HTR-8/SVneo (cell line): ENCODE measurements at regions not wholly inside any gene's neighbourhood (a gene's known extent, or its start where the extent isn't known, plus 50 kb on each side); places are given as distances from the start of the nearest gene placed in this dataset.

Experiments
- DNase-seq: peaks from one replicate; pipeline ENCODE4 v3.0.0; 2011; ENCODE audit warnings: low spot score, mixed read lengths; ENCODE audit not compliant: insufficient read length
- FAIRE-seq: peaks from 2 replicates; lab custom pipeline; 2011; peaks lifted over from hg19 to GRCh38; lab: Jason Lieb, UNC

GRCh38 chr11:111099028-111099713 is 146.4 kb upstream of the POU2AF2 start:
- FAIRE-seq (no peak), DNase-seq (no peak)

DNA sequence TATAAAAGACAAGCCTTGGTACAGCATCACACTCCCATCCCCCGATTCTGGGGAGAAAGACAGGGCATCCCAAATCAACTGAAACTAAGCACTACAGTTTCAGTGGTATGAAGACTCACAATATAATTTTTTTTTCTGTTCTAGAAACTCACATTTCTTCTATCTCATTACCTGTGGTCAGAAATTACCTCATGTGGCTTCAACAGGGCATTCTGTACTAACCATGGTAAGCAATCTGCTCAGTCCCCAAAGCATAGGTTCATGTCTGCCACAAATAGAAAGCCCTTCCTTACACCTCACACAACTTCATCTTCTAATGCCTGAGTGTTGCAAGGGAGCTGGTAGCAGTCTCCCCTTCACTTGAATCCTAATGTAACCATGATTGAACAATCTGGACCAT is 147.4 kb upstream of the POU2AF2 start:
- DNase-seq (no peak), FAIRE-seq (no peak)

- DNase-seq (peak; percentile 35), FAIRE-seq (no peak)
These were observed 148.3 kb upstream of the POU2AF2 start for GRCh38 chr11:111097191-111097590.

DNA sequence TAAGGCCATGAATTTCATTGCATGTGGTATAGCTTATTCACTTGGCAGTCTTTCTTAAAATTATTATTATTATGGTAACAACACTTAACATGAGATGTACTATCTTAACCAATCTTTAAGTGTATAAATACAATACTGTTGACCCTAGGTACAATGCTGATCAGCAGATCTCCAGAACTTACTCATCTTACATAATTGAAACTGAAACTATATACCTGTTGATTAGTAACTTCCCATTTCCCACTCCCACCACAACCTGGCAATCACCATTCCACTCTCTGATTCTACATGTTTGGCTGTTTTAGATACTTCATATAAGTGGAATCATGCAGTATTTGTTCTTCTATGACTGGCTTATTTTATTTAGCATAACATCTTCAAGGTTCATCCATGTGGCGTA is 150.2 kb upstream of the POU2AF2 start:
- no peak for DNase-seq
- FAIRE-seq = no peak

DNA sequence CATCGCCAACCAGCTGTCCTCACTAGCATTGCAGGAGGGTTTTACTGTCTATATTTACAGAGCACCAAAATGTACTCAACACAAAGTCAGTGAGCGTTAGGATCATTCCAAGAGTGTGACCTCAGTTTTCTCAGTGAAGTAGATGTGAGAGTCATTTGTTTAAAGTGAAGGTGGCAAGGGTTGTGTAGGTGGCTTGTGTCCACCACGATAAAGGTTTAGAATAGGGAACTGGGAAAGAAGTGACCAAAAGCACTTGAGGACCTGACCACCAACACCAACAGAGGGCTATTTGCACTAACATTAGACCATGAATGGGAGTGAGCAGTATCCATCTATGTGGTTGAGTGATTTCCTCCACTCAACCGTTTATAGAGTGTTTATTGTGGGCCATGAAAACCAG is 152.5 kb upstream of the POU2AF2 start:
- DNase-seq = no peak
- peak; percentile 51 for FAIRE-seq

- FAIRE-seq (no peak), DNase-seq (no peak)
These were observed 154.1 kb upstream of the POU2AF2 start for GRCh38 chr11:111091321-111091938.

GRCh38 chr11:111089759-111090158 is 155.8 kb upstream of the POU2AF2 start:
- DNase-seq = no peak
- no peak for FAIRE-seq

- no peak for FAIRE-seq
- no peak for DNase-seq
These were observed 156.6 kb upstream of the POU2AF2 start for GRCh38 chr11:111088847-111089355.

DNA sequence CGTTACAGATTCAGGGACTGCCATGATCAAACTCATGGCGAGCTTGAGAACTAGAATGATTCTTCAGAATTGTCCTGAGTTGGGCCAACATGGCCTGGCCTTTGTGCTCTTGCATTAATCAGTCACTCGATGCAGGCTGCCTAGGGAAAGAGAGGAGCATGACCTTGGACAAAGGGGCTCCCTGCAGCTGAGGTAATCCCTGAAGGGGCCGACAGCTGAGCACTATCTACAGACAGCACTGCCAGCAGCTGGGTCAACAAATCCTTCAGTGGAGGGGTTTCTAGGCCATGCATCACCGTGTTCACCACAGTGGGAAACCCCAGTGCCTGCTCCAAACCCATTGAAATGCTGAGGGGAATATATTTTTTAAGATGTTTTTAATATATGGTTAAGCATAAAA is 159.5 kb upstream of the POU2AF2 start:
- DNase-seq (no peak), FAIRE-seq (no peak)

- DNase-seq (no peak), FAIRE-seq (no peak)
These were observed 162.9 kb upstream of the POU2AF2 start for GRCh38 chr11:111082664-111083063.

DNA sequence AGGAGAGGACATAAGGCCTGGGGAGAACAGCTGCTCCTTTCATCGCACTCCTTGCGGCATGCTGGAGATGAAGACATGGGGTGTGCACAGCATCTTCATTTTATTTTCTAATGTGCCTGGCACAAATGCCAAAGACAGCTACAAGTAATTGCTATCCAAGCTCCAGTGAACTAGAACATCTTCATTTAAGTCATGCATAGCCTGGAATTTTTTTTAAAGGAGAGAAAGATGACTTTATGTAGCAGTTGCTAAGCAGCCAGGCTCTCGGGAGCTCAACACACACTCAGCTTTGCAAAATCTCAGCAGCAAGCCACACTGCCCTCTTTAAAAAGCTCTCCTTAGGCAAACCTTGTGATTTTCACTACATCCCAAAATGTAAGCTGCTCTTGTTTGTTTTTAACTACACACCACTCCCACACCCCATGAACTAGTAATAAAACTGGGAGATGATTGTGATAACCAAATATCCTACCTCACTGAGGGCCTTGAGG is 164.5 kb upstream of the POU2AF2 start:
- no peak for FAIRE-seq
- no peak for DNase-seq

DNA sequence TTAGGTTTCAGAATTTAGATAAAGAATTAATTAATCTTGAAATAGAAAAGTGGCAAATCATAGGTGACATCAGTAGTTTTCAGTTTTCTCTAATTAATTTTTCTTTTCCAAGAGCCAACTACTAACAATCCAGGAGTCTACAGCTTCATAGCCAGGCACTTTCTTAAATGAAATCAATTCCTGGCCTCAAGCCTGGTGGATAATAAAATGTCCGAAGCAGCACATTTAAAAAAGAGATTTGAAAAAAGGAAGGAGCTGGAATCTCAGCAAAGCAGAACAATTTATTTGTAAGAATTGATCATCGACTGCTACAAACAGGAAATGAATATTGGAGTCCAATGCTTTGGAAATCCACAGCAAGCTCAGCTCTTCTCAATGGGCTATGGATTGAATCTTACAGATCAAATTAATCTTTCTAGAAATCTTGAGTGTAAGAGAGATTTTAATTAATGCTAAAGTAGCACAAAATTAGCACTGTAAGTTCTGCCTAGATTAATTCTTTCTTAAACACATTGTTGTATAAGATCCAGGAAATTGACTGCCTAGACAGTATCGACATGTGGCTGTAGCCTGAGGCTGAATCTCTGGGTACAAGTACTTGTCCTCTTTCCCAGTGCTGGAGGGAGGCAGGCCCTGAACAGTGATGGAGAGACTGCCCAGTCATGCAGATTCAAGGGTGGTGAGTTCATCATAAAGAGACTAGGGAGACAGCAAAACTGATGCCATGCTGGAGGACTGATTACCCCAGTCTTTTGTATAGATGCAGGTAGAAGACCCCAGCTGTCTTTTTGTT is 167.8 kb upstream of the POU2AF2 start:
- no peak for DNase-seq
- no peak for FAIRE-seq

DNA sequence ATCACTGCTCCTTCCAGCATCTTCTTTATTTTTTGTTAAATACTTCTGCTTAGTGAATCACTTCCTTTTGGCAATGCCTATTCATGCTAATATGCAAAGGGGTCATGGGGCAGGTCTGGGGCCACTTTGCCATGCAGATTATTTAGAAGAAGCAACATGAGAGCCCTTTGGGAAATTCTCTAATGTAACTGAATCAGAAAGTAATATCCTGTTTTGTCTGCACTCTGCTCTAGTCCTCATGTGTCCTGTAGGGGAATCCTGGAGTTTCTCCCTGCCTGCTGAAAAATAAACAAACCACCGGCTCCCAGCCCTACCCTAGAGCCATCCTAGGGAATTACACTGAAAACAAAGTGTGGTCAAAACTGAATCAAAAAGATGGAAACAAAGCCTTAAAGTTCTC is 176.5 kb upstream of the POU2AF2 start:
- DNase-seq (no peak), FAIRE-seq (no peak)

DNA sequence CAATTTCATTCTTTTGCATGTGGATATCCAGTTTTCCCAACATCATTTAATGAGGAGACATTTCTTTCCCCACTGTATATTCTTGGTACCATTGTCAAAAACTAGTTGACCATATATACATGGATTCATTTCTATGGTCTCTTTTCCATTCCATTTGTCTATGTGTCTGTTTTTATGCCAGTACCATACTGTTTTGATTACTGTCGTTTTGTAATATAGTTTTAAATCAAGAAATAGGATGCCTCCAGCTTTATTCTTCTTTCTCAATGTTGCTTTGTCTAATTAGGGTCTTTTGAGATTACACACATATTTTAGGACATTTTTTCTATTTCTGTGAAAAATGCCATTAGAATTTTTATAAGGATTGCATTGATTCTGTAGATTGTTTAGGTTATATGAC is 177.5 kb upstream of the POU2AF2 start:
- FAIRE-seq (no peak), DNase-seq (no peak)

DNA sequence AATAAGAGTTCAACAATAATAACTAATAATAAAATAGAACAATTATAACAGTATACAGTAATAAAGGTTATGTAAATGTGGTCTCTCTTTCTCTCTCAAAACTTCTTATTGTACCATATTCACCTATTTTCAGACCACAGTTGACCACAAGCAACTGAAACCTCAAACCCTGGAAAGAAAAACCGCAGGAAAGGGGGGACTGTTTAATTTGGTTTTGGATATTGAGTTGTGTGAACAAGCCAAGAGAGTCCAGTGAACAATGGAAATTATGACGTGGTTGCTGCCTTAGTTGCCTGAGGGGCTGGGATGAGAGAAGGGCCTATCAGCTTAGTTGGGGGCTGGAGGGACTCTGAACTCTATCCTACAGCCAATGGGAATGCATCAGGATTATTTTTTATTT is 178.7 kb upstream of the POU2AF2 start:
- FAIRE-seq (no peak), DNase-seq (no peak)

GRCh38 chr11:111063726-111064517 is 181.6 kb upstream of the POU2AF2 start:
- FAIRE-seq (no peak), DNase-seq (no peak)

DNA sequence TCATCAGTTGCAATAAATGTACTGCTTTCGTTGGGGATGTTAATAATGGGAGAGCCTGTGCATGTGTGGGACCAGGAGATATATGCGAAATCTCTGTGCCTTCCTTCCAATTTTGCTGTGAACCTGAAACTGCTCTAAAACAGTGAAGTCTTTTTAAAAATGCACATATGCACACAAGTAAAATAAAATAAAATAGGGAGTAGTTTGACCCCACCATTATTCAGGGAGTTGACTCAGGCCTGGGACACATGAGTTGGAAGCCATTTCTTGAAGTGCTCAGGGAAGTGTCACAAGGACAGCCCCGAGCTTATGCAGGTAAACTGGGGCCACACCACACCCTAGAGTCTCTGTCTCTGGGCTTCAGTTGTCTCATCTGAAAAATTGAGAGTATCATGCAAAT is 183.1 kb upstream of the POU2AF2 start:
- FAIRE-seq (no peak), DNase-seq (no peak)

DNA sequence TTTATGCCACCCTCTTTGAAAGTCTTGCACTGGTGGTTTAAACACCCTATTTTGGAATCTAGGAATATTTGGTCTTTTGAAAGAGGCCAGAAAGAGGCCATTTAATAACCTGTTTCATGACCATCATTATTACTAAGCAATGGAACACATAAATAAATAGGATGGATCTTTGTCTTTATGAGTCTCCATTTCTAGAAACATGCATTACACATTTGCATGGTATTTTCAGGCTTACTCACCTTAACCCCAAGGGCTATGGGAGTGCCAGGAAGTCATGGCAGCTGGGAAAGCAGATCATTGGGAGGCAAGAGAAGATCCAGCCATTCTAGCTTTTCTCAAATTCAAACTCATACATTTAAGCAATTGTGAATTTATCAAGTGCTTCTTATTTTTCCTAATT is 185.8 kb upstream of the POU2AF2 start:
- DNase-seq (no peak), FAIRE-seq (no peak)

DNA sequence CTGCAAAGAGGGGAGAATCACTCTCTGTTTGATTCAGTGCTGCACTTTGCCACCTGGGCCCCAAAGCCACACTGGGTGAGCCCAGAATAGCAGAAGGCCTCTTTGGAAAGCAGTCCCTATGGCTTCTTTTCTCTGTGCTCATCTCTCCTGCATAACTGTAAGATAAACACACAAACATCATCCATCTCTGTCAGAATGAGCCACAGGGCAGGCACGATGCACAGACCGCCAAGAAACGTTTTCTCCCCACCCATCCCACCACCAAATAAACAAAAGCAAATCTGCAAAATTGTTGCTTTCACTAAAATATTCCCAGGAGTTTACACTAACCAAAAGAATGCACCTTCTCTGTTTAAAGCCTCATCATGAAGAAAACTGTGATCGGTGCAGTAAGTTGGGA is 196.4 kb upstream of the POU2AF2 start:
- no peak for DNase-seq
- no peak for FAIRE-seq

- FAIRE-seq = no peak
- no peak for DNase-seq
These were observed 198.2 kb upstream of the POU2AF2 start for GRCh38 chr11:111047374-111047773.
